Breast epithelium (tissue), 4 donors: ENCODE measurements at regions not wholly inside any gene's neighbourhood (a gene's known extent, or its start where the extent isn't known, plus 50 kb on each side); places are given as distances from the start of the nearest gene placed in this dataset.

Source experiments
- DNase-seq, 2 donors: peaks; one replicate each; pipeline ENCODE4 v3.0.0-alpha.2; 2019; ENCODE audit warnings: low spot score in 2 of 2
- H3K27ac ChIP-seq, 2 donors: fragments of 200-600 bp; sonication (generic) in 1 of 2; one replicate each; pipeline ENCODE4 v1.5.1; 2016 to 2019; ENCODE audit warnings: mild to moderate bottlenecking in 1 of 2
- H3K27me3 ChIP-seq, 2 donors: fragments of 200-600 bp; sonication (generic) in 1 of 2; one replicate each; pipeline versions ENCODE4 v1.5.1 to v1.6.0; 2017 to 2019; ENCODE audit warnings: control low read depth in 1 of 2, mild to moderate bottlenecking in 1 of 2
- H3K36me3 ChIP-seq: fragments of 200-600 bp; one replicate; pipeline ENCODE4 v1.5.1; 2019
- H3K4me1 ChIP-seq, 2 donors: fragments of 200-600 bp; sonication (generic); one replicate each; pipeline ENCODE4 v1.5.1; 2016 to 2019; ENCODE audit warnings: control low read depth in 1 of 2
- H3K4me3 ChIP-seq, 3 donors: fragments of 200-600 bp; sonication (generic); 1 replicate in 2 of 3; 2 replicates in 1 of 3; pipeline ENCODE4 v1.5.1; 2016 to 2019; ENCODE audit warnings: mild to moderate bottlenecking in 3 of 3, moderate library complexity in 2 of 3
- H3K9me3 ChIP-seq, 2 donors: fragments of 200-600 bp; sonication (generic) in 1 of 2; one replicate each; pipeline ENCODE4 v1.5.1; 2016 to 2019; ENCODE audit warnings: control low read depth in 1 of 2
- CTCF ChIP-seq, 3 donors: fragments of 450-650 bp; IDR thresholded peaks; one replicate each; pipeline ENCODE4 v1.5.1; 2016 to 2017; ENCODE audit warnings: antibody characterized with exemption in 3 of 3, mild to moderate bottlenecking in 3 of 3, moderate library complexity in 3 of 3
- POLR2A ChIP-seq: fragments of 450-650 bp; IDR thresholded peaks from one replicate; pipeline ENCODE4 v1.6.1; 2016; ENCODE audit warnings: antibody characterized with exemption, mild to moderate bottlenecking, moderate library complexity
- POLR2AphosphoS5 ChIP-seq, 3 donors: sonication (generic); formaldehyde crosslinking; IDR thresholded peaks; one replicate each; pipeline ENCODE4 v1.6.1; 2017; ENCODE audit warnings: antibody characterized with exemption in 3 of 3
- intact Hi-C: fragments of 100-400 bp; cut with DNase I; formaldehyde crosslinking; loops from one replicate; pipeline ENCODE4 v1.15.1; 2023; ENCODE audit warnings: low total_unique reads

DNA sequence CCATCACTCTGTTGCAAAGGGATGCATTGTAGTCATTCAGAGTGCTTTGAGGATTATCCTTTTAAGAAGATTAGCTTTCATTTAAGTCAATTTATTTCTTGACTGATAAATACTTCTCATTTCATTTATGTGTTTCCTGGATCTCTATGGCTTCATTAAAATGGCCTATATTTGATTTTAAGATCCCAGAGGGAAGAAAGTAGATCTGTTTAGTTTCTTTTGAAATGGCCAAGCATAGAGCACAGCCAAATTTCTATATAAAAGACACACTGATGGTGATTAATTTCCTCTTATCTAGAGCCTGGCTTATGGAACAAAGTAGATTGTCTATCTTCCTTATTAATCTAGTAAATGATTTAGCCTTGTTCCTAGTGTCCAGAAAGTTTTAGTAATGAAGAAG, 129.7 kb upstream of the CALCR start:
- Histone ChIP-seq H3K4me3 (no peak overlapping the region), H3K4me1 (no peaks in the 10 kb centered on the region), H3K27ac (no peak overlapping the region), H3K36me3 (no peaks in the 10 kb centered on the region), H3K27me3 (no peaks in the 10 kb centered on the region), H3K9me3 (no peaks in the 10 kb centered on the region)
- intact Hi-C loops = no loop called here
- no peak for TF ChIP-seq POLR2AphosphoS5 (IDR thresholded peaks at IDR 0.05)
- no peak for TF ChIP-seq POLR2A
- TF ChIP-seq CTCF (IDR thresholded peaks at IDR 0.05) = no peak
- no peak for DNase-seq

DNA sequence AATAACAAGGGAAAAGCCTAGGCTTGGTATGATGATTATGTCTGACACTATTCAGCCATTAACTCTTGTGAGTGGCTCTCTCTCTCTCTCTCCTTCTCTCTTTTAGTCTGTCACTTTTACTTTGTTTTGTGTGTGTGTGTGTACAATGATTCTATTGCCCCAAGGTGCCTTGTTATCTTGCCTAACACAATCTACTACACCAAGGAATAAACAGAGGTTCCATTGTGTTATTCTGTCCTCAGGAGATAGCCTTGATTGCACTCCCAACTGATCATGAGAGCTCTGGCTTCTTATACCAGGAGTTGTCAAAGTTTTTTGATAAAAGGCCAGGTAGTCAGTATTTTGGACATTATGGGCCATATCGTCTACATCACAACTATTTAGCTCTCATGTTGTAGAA, 123.4 kb upstream of the CALCR start:
- TF ChIP-seq CTCF (IDR thresholded peaks at IDR 0.05) (no peak), POLR2A (no peak), POLR2AphosphoS5 (IDR thresholded peaks at IDR 0.05) (no peak)
- H3K36me3 ChIP-seq = no peaks in the 10 kb centered on the region
- intact Hi-C loops = no loop called here
- H3K27ac ChIP-seq = no peak overlapping the region
- DNase-seq = no peak
- no peaks in the 10 kb centered on the region for H3K9me3 ChIP-seq
- H3K4me1 ChIP-seq = no peaks in the 10 kb centered on the region
- no peak overlapping the region for H3K4me3 ChIP-seq
- no peaks in the 10 kb centered on the region for H3K27me3 ChIP-seq

DNA sequence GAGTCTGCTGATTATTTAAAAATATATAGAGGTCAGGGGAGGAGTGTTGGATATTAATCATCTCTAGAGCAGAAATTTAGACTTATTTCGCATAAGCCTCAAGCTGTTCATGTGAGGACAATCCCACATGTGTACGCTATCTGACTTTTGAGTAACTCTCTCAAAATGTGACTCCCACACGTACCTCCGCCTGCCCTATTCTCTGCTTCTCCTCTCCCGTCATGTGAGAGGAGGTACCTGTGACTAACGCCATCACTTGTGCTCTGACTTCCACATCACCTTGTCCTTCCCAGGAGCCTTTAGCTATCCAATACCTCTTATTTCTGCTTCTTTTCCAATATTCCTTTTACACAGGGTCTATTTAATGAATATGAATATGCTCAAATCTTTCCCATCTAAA, 119.3 kb upstream of the CALCR start:
- Histone ChIP-seq H3K27me3 (no peaks in the 10 kb centered on the region), H3K36me3 (no peaks in the 10 kb centered on the region), H3K4me1 (no peaks in the 10 kb centered on the region), H3K27ac (no peak overlapping the region), H3K4me3 (no peak overlapping the region), H3K9me3 (no peaks in the 10 kb centered on the region)
- TF ChIP-seq CTCF (IDR thresholded peaks at IDR 0.05) = no peak
- no peak for TF ChIP-seq POLR2AphosphoS5 (IDR thresholded peaks at IDR 0.05)
- TF ChIP-seq POLR2A = no peak
- DNase-seq = no peak
- intact Hi-C loops = no loop called here

DNA sequence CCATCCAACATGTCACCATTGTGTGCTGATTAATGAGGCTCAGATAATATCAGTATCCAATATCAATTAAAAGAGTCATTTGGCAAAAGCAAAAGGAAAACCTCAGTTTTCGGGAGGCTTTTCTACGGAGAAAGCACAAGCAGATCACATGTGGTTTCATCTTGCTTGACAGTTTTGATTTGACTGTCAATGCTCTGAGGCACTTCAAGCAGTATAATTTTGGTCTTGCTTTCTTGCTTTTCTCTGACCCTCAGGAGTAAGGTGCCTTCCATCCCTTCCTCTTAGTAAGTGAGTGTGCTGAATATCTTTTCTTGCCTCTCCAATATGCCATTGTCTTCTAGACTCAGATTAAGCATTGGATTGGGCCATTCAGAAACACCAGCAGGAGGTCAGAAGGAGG, 115.5 kb upstream of the CALCR start:
- H3K9me3 ChIP-seq = no peaks in the 10 kb centered on the region
- no peak for DNase-seq
- intact Hi-C loops = no loop called here
- H3K27me3 ChIP-seq = no peaks in the 10 kb centered on the region
- no peaks in the 10 kb centered on the region for H3K36me3 ChIP-seq
- no peaks in the 10 kb centered on the region for H3K4me1 ChIP-seq
- no peak overlapping the region for H3K4me3 ChIP-seq
- H3K27ac ChIP-seq = no peak overlapping the region
- no peak for TF ChIP-seq CTCF (IDR thresholded peaks at IDR 0.05)
- TF ChIP-seq POLR2AphosphoS5 (IDR thresholded peaks at IDR 0.05) = no peak
- TF ChIP-seq POLR2A = no peak

- no peak for DNase-seq
- no peaks in the 10 kb centered on the region for H3K9me3 ChIP-seq
- H3K36me3 ChIP-seq = no peaks in the 10 kb centered on the region
- H3K4me1 ChIP-seq = no peaks in the 10 kb centered on the region
- H3K27ac ChIP-seq = no peak overlapping the region
- no peak overlapping the region for H3K4me3 ChIP-seq
- no peaks in the 10 kb centered on the region for H3K27me3 ChIP-seq
- intact Hi-C loops = no loop called here
- no peak for TF ChIP-seq CTCF (IDR thresholded peaks at IDR 0.05)
- TF ChIP-seq POLR2AphosphoS5 (IDR thresholded peaks at IDR 0.05) = no peak
- TF ChIP-seq POLR2A = no peak
Observed at GRCh38 chr7:93678185-93678584, 103.7 kb upstream of the CALCR start.
